SK-N-SH (cell line): ENCODE measurements at regions not wholly inside any gene's neighbourhood (a gene's known extent, or its start where the extent isn't known, plus 50 kb on each side); places are given as distances from the start of the nearest gene placed in this dataset.

Source experiments
- CTCF ChIA-PET: fragments of 300-600, 350-600 bp; formaldehyde crosslinking; extraction: SDS; loops from one replicate; lab custom pipeline; 2021; lab: Yijun Ruan, JAX
- POLR2A ChIA-PET: fragments of 350-600 bp; sonication (Branson Sonifier 250); formaldehyde crosslinking; extraction: SDS; loops from one replicate; lab custom pipeline; 2020; ENCODE audit warnings: antibody characterized with exemption, inconsistent platforms; lab: Yijun Ruan, JAX
- DNase-seq: peaks from one replicate; pipeline ENCODE4 v3.0.0; 2012
- H2AFZ ChIP-seq: fragments of 200-600 bp; sonication (generic); 2 replicates; pipeline ENCODE4 v1.8.1; 2016; ENCODE audit warnings: antibody characterized with exemption, mild to moderate bottlenecking, low read depth
- H3F3A ChIP-seq: fragments of 200-600 bp; sonication (generic); replicated peaks from 2 replicates; pipeline ENCODE3; 2016; ENCODE audit warnings: antibody characterized with exemption, mild to moderate bottlenecking; ENCODE audit not compliant: insufficient read depth
- H3K27ac ChIP-seq, 2 experiments: fragments of 200-500 bp in 1 of 2; fragments of 200-600 bp in 1 of 2; sonication (Bioruptor generic) in 1 of 2; sonication (generic), shearing (Covaris generic) in 1 of 2; 2 replicates each; pipeline versions ENCODE4 v1.5.1 to v1.6.1; 2014 to 2016; ENCODE audit warnings: low read depth in 2 of 2, inconsistent platforms in 1 of 2, low read length in 1 of 2, mild to moderate bottlenecking in 1 of 2, mixed read lengths in 1 of 2
- H3K27me3 ChIP-seq: fragments of 200-600 bp; sonication (generic), shearing (Covaris generic); 2 replicates; pipeline ENCODE4 v1.6.1; 2016; ENCODE audit warnings: mixed run types; ENCODE audit not compliant: insufficient read depth
- H3K36me3 ChIP-seq, 2 experiments: fragments of 200-500 bp in 1 of 2; fragments of 200-600 bp in 1 of 2; sonication (Bioruptor generic) in 1 of 2; sonication (generic) in 1 of 2; replicated peaks in 1 of 2; 2 replicates each; pipeline versions ENCODE3 to v1.5.1; 2014 to 2016; ENCODE audit warnings: low read length in 1 of 2, mild to moderate bottlenecking in 1 of 2; ENCODE audit not compliant: insufficient read depth in 2 of 2, control insufficient read depth in 1 of 2
- H3K4me1 ChIP-seq, 2 experiments: fragments of 200-500 bp in 1 of 2; fragments of 200-600 bp in 1 of 2; sonication (Bioruptor generic) in 1 of 2; sonication (generic), shearing (Covaris generic) in 1 of 2; 2 replicates each; pipeline versions ENCODE4 v1.5.1 to v1.6.1; 2014 to 2016; ENCODE audit warnings: low read depth in 1 of 2, low read length in 1 of 2, mixed run types in 1 of 2; ENCODE audit not compliant: insufficient read depth in 2 of 2, control insufficient read depth in 1 of 2
- H3K4me2 ChIP-seq: fragments of 200-600 bp; sonication (generic), shearing (Covaris generic); 2 replicates; pipeline ENCODE4 v1.6.1; 2017; ENCODE audit warnings: mixed run types
- H3K4me3 ChIP-seq, 2 experiments: fragments of 200-500 bp in 1 of 2; fragments of 200-600 bp in 1 of 2; sonication (Bioruptor generic) in 1 of 2; sonication (generic), shearing (Covaris generic) in 1 of 2; 2 replicates each; pipeline versions ENCODE4 v1.5.1 to v1.8.1; 2014 to 2016; ENCODE audit warnings: low read depth in 2 of 2, inconsistent platforms in 1 of 2, low read length in 1 of 2, mild to moderate bottlenecking in 1 of 2, mixed read lengths in 1 of 2, moderate library complexity in 1 of 2
- H3K79me2 ChIP-seq: fragments of 200-600 bp; sonication (generic); 2 replicates; pipeline ENCODE4 v1.8.1; 2017; ENCODE audit warnings: mild to moderate bottlenecking; ENCODE audit not compliant: insufficient read depth
- H3K9ac ChIP-seq: fragments of 200-600 bp; sonication (generic); 2 replicates; pipeline ENCODE4 v1.6.1; 2017; ENCODE audit warnings: mixed run types
- H3K9me2 ChIP-seq: fragments of 200-600 bp; sonication (generic); 2 replicates; pipeline ENCODE4 v1.6.1; 2017; ENCODE audit warnings: mixed run types
- H3K9me3 ChIP-seq: fragments of 200-600 bp; sonication (generic); 2 replicates; pipeline ENCODE4 v1.6.1; 2017; ENCODE audit warnings: mixed run types, mild to moderate bottlenecking, moderate library complexity
- H4K20me1 ChIP-seq: fragments of 200-600 bp; sonication (generic); 2 replicates; pipeline ENCODE4 v1.6.1; 2017; ENCODE audit warnings: mild to moderate bottlenecking, mixed run types; ENCODE audit not compliant: insufficient read depth
- ELF1 ChIP-seq: IDR thresholded peaks from 2 replicates; pipeline ENCODE4 v1.4.0; 2012
- EP300 ChIP-seq, 2 experiments: IDR thresholded peaks; 2 replicates each; pipeline versions ENCODE4 v1.4.0 to v1.6.1; 2012; ENCODE audit warnings: borderline replicate concordance in 1 of 2, low read depth in 1 of 2, low read length in 1 of 2
- EZH2phosphoT487 ChIP-seq: fragments of 200-600 bp; sonication (generic); IDR thresholded peaks from 2 replicates; pipeline ENCODE4 v1.6.1; 2017; ENCODE audit warnings: low read depth, mixed run types, mild to moderate bottlenecking, antibody characterized with exemption, moderate library complexity, borderline replicate concordance
- FOSL2 ChIP-seq: IDR thresholded peaks from 2 replicates; pipeline ENCODE4 v1.4.0; 2012; ENCODE audit warnings: low read depth, mild to moderate bottlenecking, moderate library complexity, borderline replicate concordance
- FOXJ3 ChIP-seq: sonication (generic); formaldehyde crosslinking; IDR thresholded peaks from 2 replicates; pipeline ENCODE4 v1.5.1; 2020; ENCODE audit warnings: mild to moderate bottlenecking, missing genetic modification reagents
- GABPA ChIP-seq: IDR thresholded peaks from 2 replicates; pipeline ENCODE4 v1.4.0; 2012; ENCODE audit warnings: low read depth, mild to moderate bottlenecking
- GATA2 ChIP-seq: sonication (generic); formaldehyde crosslinking; IDR thresholded peaks from 2 replicates; pipeline ENCODE4 v1.5.0; 2020; ENCODE audit warnings: mild to moderate bottlenecking, missing genetic modification reagents
- MEF2A ChIP-seq: IDR thresholded peaks from 2 replicates; pipeline ENCODE4 v1.4.0; 2012; ENCODE audit warnings: low read depth, borderline replicate concordance
- MXI1 ChIP-seq: IDR thresholded peaks from 2 replicates; pipeline ENCODE4 v1.6.1; 2012; ENCODE audit warnings: mild to moderate bottlenecking, low read depth, low read length, improper control_type of control experiment
- NFIC ChIP-seq: IDR thresholded peaks from 2 replicates; pipeline ENCODE4 v1.4.0; 2012; ENCODE audit warnings: borderline replicate concordance
- NRF1 ChIP-seq: IDR thresholded peaks from 2 replicates; pipeline ENCODE4 v1.6.1; 2012; ENCODE audit warnings: low read depth, mild to moderate bottlenecking, low read length
- POLR2AphosphoS5 ChIP-seq: IDR thresholded peaks from 2 replicates; pipeline ENCODE4 v1.6.1; 2012; ENCODE audit warnings: low read depth, low read length
- RAD21 ChIP-seq: IDR thresholded peaks from 2 replicates; pipeline ENCODE4 v1.6.1; 2012; ENCODE audit warnings: mild to moderate bottlenecking, low read length
- RCOR1 ChIP-seq: fragments of 150-350 bp; IDR thresholded peaks from 2 replicates; pipeline ENCODE4 v1.6.1; 2017; ENCODE audit warnings: antibody characterized with exemption, low read length
- TCF12 ChIP-seq: IDR thresholded peaks from 2 replicates; pipeline ENCODE4 v1.4.0; 2012
- TEAD4 ChIP-seq: IDR thresholded peaks from 2 replicates; pipeline ENCODE4 v1.4.0; 2012; ENCODE audit warnings: mild to moderate bottlenecking, borderline replicate concordance; ENCODE audit not compliant: insufficient read depth
- USF2 ChIP-seq: fragments of 150-350 bp; IDR thresholded peaks from 2 replicates; pipeline ENCODE4 v1.6.1; 2017; ENCODE audit warnings: antibody characterized with exemption, low read length, low read depth, borderline replicate concordance
- YY1 ChIP-seq: IDR thresholded peaks from 2 replicates; pipeline ENCODE4 v1.4.0; 2012; ENCODE audit warnings: low read depth, mild to moderate bottlenecking
- WGBS: methylation state at CpG from one replicate; pipeline ENCODE4 v1.1.6; 2017; ENCODE audit warnings: low lambda C conversion rate; 5-methylcytosine and 5-hydroxymethylcytosine counted together
- TF ChIP-seq, protein P1 (sequence below): IDR thresholded peaks from 2 replicates; pipeline ENCODE4; 2012
- TF ChIP-seq, protein P2 (sequence below): IDR thresholded peaks from 2 replicates; pipeline ENCODE4 v1.6.1; 2012; ENCODE audit warnings: mild to moderate bottlenecking, low read depth, low read length, moderate library complexity
- TF ChIP-seq, protein P3 (sequence below): IDR thresholded peaks from 2 replicates; pipeline ENCODE4 v1.4.0; 2012; ENCODE audit warnings: low read depth, borderline replicate concordance

GRCh38 chr2:54054774-54055173, 60.6 kb upstream of the ACYP2 start:
- no peak overlapping the region for H3K4me3 ChIP-seq
- no peak overlapping the region for H3K4me2 ChIP-seq
- no peak for DNase-seq
- no peaks in the 10 kb centered on the region for H3K9me2 ChIP-seq
- no peaks in the 10 kb centered on the region for H3K79me2 ChIP-seq
- no peaks in the 10 kb centered on the region for H4K20me1 ChIP-seq
- no peak overlapping the region for H2AFZ ChIP-seq
- peaks cover 5% of the 10 kb centered on the region for H3F3A ChIP-seq
- ChIA-PET POLR2A (no interaction called here), CTCF (interaction anchor here (1.4 to 2.6 kb wide), 2 partner anchors 8 to 53 kb away, joined by 3 to 7 read pairs; no protein-coding TSS in a partner anchor)
- H3K9me3 ChIP-seq: no peaks in the 10 kb centered on the region
- H3K9ac ChIP-seq: no peak overlapping the region
- no peaks in the 10 kb centered on the region for H3K36me3 ChIP-seq
- H3K27me3 ChIP-seq: no peaks in the 10 kb centered on the region
- 79% methylated on average over 4 of the region's 4 CpGs for WGBS
- H3K27ac ChIP-seq: no peak overlapping the region
- H3K4me1 ChIP-seq: no peaks in the 10 kb centered on the region
- TF ChIP-seq NRF1 (no peak), EZH2phosphoT487 (no peak), EP300 (IDR thresholded peaks at IDR 0.05; ENCODE audit: borderline replicate concordance in 1 of 2, low read depth in 1 of 2, low read length in 1 of 2) (no peak), YY1 (no peak), POLR2AphosphoS5 (no peak), ELF1 (no peak), NFIC (no peak), MEF2A (no peak), FOXJ3 (CRISPR knock-in tag) (no peak), GABPA (no peak), GATA2 (CRISPR knock-in tag) (no peak), RCOR1 (no peak)
- TF ChIP-seq, protein P1, sequence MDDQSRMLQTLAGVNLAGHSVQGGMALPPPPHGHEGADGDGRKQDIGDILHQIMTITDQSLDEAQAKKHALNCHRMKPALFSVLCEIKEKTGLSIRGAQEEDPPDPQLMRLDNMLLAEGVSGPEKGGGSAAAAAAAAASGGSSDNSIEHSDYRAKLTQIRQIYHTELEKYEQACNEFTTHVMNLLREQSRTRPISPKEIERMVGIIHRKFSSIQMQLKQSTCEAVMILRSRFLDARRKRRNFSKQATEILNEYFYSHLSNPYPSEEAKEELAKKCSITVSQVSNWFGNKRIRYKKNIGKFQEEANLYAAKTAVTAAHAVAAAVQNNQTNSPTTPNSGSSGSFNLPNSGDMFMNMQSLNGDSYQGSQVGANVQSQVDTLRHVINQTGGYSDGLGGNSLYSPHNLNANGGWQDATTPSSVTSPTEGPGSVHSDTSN: no peak
- TF ChIP-seq, protein P2, sequence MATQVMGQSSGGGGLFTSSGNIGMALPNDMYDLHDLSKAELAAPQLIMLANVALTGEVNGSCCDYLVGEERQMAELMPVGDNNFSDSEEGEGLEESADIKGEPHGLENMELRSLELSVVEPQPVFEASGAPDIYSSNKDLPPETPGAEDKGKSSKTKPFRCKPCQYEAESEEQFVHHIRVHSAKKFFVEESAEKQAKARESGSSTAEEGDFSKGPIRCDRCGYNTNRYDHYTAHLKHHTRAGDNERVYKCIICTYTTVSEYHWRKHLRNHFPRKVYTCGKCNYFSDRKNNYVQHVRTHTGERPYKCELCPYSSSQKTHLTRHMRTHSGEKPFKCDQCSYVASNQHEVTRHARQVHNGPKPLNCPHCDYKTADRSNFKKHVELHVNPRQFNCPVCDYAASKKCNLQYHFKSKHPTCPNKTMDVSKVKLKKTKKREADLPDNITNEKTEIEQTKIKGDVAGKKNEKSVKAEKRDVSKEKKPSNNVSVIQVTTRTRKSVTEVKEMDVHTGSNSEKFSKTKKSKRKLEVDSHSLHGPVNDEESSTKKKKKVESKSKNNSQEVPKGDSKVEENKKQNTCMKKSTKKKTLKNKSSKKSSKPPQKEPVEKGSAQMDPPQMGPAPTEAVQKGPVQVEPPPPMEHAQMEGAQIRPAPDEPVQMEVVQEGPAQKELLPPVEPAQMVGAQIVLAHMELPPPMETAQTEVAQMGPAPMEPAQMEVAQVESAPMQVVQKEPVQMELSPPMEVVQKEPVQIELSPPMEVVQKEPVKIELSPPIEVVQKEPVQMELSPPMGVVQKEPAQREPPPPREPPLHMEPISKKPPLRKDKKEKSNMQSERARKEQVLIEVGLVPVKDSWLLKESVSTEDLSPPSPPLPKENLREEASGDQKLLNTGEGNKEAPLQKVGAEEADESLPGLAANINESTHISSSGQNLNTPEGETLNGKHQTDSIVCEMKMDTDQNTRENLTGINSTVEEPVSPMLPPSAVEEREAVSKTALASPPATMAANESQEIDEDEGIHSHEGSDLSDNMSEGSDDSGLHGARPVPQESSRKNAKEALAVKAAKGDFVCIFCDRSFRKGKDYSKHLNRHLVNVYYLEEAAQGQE: no peak
- TF ChIP-seq, all 33 proteins: peak for 0

GRCh38 chr2:54054271-54054670, 61.1 kb upstream of the ACYP2 start:
- Histone ChIP-seq H3K27me3 (no peaks in the 10 kb centered on the region), H3K9ac (no peak overlapping the region), H3K27ac (no peak overlapping the region), H3K4me1 (no peaks in the 10 kb centered on the region), H4K20me1 (no peaks in the 10 kb centered on the region), H3K4me3 (no peak overlapping the region), H3K9me2 (no peaks in the 10 kb centered on the region), H3K79me2 (no peaks in the 10 kb centered on the region), H3K36me3 (no peaks in the 10 kb centered on the region), H2AFZ (no peak overlapping the region), H3F3A (no peaks in the 10 kb centered on the region), H3K9me3 (no peaks in the 10 kb centered on the region), H3K4me2 (no peak overlapping the region)
- DNase-seq: no peak
- 68% methylated on average over 3 of the region's 3 CpGs for WGBS
- POLR2A ChIA-PET: no interaction called here
- TF ChIP-seq ELF1: no peak
- TF ChIP-seq MXI1: no peak
- TF ChIP-seq NFIC: no peak
- no peak for TF ChIP-seq USF2
- TF ChIP-seq GABPA: no peak
- no peak for TF ChIP-seq TEAD4
- no peak for TF ChIP-seq POLR2AphosphoS5
- no peak for TF ChIP-seq EZH2phosphoT487
- TF ChIP-seq EP300 (IDR thresholded peaks at IDR 0.05; ENCODE audit: borderline replicate concordance in 1 of 2, low read depth in 1 of 2, low read length in 1 of 2): no peak
- no peak for TF ChIP-seq FOSL2
- TF ChIP-seq, protein P3, sequence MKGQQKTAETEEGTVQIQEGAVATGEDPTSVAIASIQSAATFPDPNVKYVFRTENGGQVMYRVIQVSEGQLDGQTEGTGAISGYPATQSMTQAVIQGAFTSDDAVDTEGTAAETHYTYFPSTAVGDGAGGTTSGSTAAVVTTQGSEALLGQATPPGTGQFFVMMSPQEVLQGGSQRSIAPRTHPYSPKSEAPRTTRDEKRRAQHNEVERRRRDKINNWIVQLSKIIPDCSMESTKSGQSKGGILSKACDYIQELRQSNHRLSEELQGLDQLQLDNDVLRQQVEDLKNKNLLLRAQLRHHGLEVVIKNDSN: no peak
- no peak for TF ChIP-seq RAD21
- TF ChIP-seq TCF12: no peak
- CTCF ChIA-PET: interaction anchor here (1.4 to 2.6 kb wide), 2 partner anchors 8 to 53 kb away, joined by 3 to 7 read pairs; no protein-coding TSS in a partner anchor
